ENCODE measurements at regions not wholly inside any gene's neighbourhood (a gene's known extent, or its start where the extent isn't known, plus 50 kb on each side); places are given as distances from the start of the nearest gene placed in this dataset.

- POLR2A ChIA-PET (ENCODE audit: low non-redundant PET), result no interaction called here
- no peaks in the 10 kb centered on the region for H3K27me3 ChIP-seq (replicated peaks; ENCODE audit: insufficient read depth, low read depth, low read length, poor library complexity)
- no peaks in the 10 kb centered on the region for H3K4me1 ChIP-seq (ENCODE audit: insufficient read depth, low read length, poor library complexity, severe bottlenecking)
- CTCF ChIA-PET, result no interaction called here
- intact Hi-C loops (cut with micrococcal nuclease; ENCODE audit: unreplicated experiment), result no loop called here
- H3K36me3 ChIP-seq (ENCODE audit: insufficient read depth, low read length, poor library complexity, severe bottlenecking), result no peaks in the 10 kb centered on the region
- no peak overlapping the region for H3K4me3 ChIP-seq (ENCODE audit: low read depth, low read length, poor library complexity, severe bottlenecking)
- BruUV-seq (replicated peaks), result no TSS peak
- no peak overlapping the region for H3K27ac ChIP-seq (ENCODE audit: low read depth, low read length, poor library complexity, severe bottlenecking)
- no peak for DNase-seq (ENCODE audit: low spot score)
- TF ChIP-seq, protein P1, sequence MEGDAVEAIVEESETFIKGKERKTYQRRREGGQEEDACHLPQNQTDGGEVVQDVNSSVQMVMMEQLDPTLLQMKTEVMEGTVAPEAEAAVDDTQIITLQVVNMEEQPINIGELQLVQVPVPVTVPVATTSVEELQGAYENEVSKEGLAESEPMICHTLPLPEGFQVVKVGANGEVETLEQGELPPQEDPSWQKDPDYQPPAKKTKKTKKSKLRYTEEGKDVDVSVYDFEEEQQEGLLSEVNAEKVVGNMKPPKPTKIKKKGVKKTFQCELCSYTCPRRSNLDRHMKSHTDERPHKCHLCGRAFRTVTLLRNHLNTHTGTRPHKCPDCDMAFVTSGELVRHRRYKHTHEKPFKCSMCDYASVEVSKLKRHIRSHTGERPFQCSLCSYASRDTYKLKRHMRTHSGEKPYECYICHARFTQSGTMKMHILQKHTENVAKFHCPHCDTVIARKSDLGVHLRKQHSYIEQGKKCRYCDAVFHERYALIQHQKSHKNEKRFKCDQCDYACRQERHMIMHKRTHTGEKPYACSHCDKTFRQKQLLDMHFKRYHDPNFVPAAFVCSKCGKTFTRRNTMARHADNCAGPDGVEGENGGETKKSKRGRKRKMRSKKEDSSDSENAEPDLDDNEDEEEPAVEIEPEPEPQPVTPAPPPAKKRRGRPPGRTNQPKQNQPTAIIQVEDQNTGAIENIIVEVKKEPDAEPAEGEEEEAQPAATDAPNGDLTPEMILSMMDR (conservative IDR thresholded peaks at IDR 0.05; ENCODE audit: low read depth, low read length), result no peak
- TF ChIP-seq EZH2 (IDR thresholded peaks at IDR 0.05; ENCODE audit: borderline replicate concordance, low read depth, low read length, poor library complexity, severe bottlenecking), result no peak
- no peaks in the 10 kb centered on the region for H3K9me3 ChIP-seq (ENCODE audit: low read depth, low read length, poor library complexity, severe bottlenecking)
Observed at GRCh38 chr11:25777343-25777742, 554.6 kb upstream of the ANO3 start.

DNA sequence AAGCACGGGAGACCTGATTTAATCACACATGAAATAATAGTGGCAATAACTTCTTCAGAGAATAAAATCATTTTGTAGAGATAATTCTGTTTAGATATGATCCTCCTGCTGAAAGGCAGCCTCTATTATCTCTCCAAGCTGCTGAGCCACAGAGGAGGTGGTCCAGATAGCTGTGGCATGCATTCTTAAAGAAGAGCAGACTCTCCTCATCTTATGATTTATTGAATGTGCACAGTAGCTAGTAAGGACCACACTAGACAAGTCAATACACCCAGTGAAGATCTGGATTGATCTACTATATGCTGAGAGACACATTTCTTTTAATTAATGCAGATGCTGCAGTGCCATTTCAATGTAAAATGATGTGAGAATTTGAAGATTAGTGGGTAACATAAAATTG lies 552.9 kb upstream of the ANO3 start:
- intact Hi-C loops (cut with micrococcal nuclease; ENCODE audit: unreplicated experiment), result no loop called here
- H3K27ac ChIP-seq (ENCODE audit: low read depth, low read length, poor library complexity, severe bottlenecking), result no peak overlapping the region
- TF ChIP-seq, protein P1 (conservative IDR thresholded peaks at IDR 0.05; ENCODE audit: low read depth, low read length), result no peak
- no peak for TF ChIP-seq EZH2 (IDR thresholded peaks at IDR 0.05; ENCODE audit: borderline replicate concordance, low read depth, low read length, poor library complexity, severe bottlenecking)
- no peaks in the 10 kb centered on the region for H3K4me1 ChIP-seq (ENCODE audit: insufficient read depth, low read length, poor library complexity, severe bottlenecking)
- POLR2A ChIA-PET (ENCODE audit: low non-redundant PET), result no interaction called here
- no peaks in the 10 kb centered on the region for H3K36me3 ChIP-seq (ENCODE audit: insufficient read depth, low read length, poor library complexity, severe bottlenecking)
- H3K27me3 ChIP-seq (replicated peaks; ENCODE audit: insufficient read depth, low read depth, low read length, poor library complexity), result no peaks in the 10 kb centered on the region
- no peak for DNase-seq (ENCODE audit: low spot score)
- CTCF ChIA-PET, result no interaction called here
- no TSS peak for BruUV-seq (replicated peaks)
- no peak overlapping the region for H3K4me3 ChIP-seq (ENCODE audit: low read depth, low read length, poor library complexity, severe bottlenecking)
- no peaks in the 10 kb centered on the region for H3K9me3 ChIP-seq (ENCODE audit: low read depth, low read length, poor library complexity, severe bottlenecking)

GRCh38 chr11:25787416-25787815 lies 544.5 kb upstream of the ANO3 start:
- Histone ChIP-seq H3K36me3 (ENCODE audit: insufficient read depth, low read length, poor library complexity, severe bottlenecking) (no peaks in the 10 kb centered on the region), H3K9me3 (ENCODE audit: low read depth, low read length, poor library complexity, severe bottlenecking) (no peaks in the 10 kb centered on the region), H3K27me3 (replicated peaks; ENCODE audit: insufficient read depth, low read depth, low read length, poor library complexity) (no peaks in the 10 kb centered on the region), H3K4me3 (ENCODE audit: low read depth, low read length, poor library complexity, severe bottlenecking) (no peak overlapping the region), H3K27ac (ENCODE audit: low read depth, low read length, poor library complexity, severe bottlenecking) (no peak overlapping the region), H3K4me1 (ENCODE audit: insufficient read depth, low read length, poor library complexity, severe bottlenecking) (no peaks in the 10 kb centered on the region)
- TF ChIP-seq, protein P1 (conservative IDR thresholded peaks at IDR 0.05; ENCODE audit: low read depth, low read length), result no peak
- no peak for TF ChIP-seq EZH2 (IDR thresholded peaks at IDR 0.05; ENCODE audit: borderline replicate concordance, low read depth, low read length, poor library complexity, severe bottlenecking)
- intact Hi-C loops (cut with micrococcal nuclease; ENCODE audit: unreplicated experiment), result no loop called here
- CTCF ChIA-PET, result no interaction called here
- POLR2A ChIA-PET (ENCODE audit: low non-redundant PET), result no interaction called here
- BruUV-seq (replicated peaks), result no TSS peak
- no peak for DNase-seq (ENCODE audit: low spot score)
